ENCODE measurements at regions not wholly inside any gene's neighbourhood (a gene's known extent, or its start where the extent isn't known, plus 50 kb on each side); places are given as distances from the start of the nearest gene placed in this dataset.

GRCh38 chr4:125843947-125844346 is 529.2 kb downstream of the FAT4 start:
- H3K4me3 ChIP-seq (replicated peaks; ENCODE audit: insufficient read depth, low read length): no peak overlapping the region
- TF ChIP-seq REST (IDR thresholded peaks at IDR 0.05; ENCODE audit: insufficient replicate concordance, low read depth): no peak
- no peak for TF ChIP-seq POLR2AphosphoS5 (IDR thresholded peaks at IDR 0.05; ENCODE audit: low read depth)
- no peaks in the 10 kb centered on the region for H3K27me3 ChIP-seq (ENCODE audit: insufficient read depth, poor library complexity, severe bottlenecking)
- no peak for DNase-seq (ENCODE audit: low read depth in 1 of 2, low spot score in 1 of 2)
- no peak overlapping the region for H3K27ac ChIP-seq (replicated peaks)

- H3K27ac ChIP-seq (replicated peaks): no peak overlapping the region
- DNase-seq (ENCODE audit: low read depth in 1 of 2, low spot score in 1 of 2): no peak
- no peaks in the 10 kb centered on the region for H3K27me3 ChIP-seq (ENCODE audit: insufficient read depth, poor library complexity, severe bottlenecking)
- TF ChIP-seq POLR2AphosphoS5 (IDR thresholded peaks at IDR 0.05; ENCODE audit: low read depth): no peak
- no peak for TF ChIP-seq CTCF (IDR thresholded peaks at IDR 0.05; ENCODE audit: insufficient read depth, low read length)
- no peak for TF ChIP-seq GABPA (IDR thresholded peaks at IDR 0.05; ENCODE audit: low read depth)
- no peak for TF ChIP-seq SPI1 (IDR thresholded peaks at IDR 0.05; ENCODE audit: borderline replicate concordance, low read depth)
- no peak for TF ChIP-seq REST (IDR thresholded peaks at IDR 0.05; ENCODE audit: insufficient replicate concordance, low read depth)
- H3K4me3 ChIP-seq (replicated peaks; ENCODE audit: insufficient read depth, low read length): no peak overlapping the region
These were observed 532.8 kb downstream of the FAT4 start for GRCh38 chr4:125847518-125847917.

- TF ChIP-seq SPI1 (IDR thresholded peaks at IDR 0.05; ENCODE audit: borderline replicate concordance, low read depth): no peak
- Histone ChIP-seq H3K27me3 (ENCODE audit: insufficient read depth, poor library complexity, severe bottlenecking) (no peaks in the 10 kb centered on the region), H3K27ac (replicated peaks) (no peak overlapping the region), H3K4me3 (replicated peaks; ENCODE audit: insufficient read depth, low read length) (no peak overlapping the region)
- DNase-seq (ENCODE audit: low read depth in 1 of 2, low spot score in 1 of 2): no peak
These were observed 535.1 kb downstream of the FAT4 start for GRCh38 chr4:125849869-125850268.

- H3K4me3 ChIP-seq (replicated peaks; ENCODE audit: insufficient read depth, low read length): no peak overlapping the region
- no peak overlapping the region for H3K27ac ChIP-seq (replicated peaks)
- TF ChIP-seq REST (IDR thresholded peaks at IDR 0.05; ENCODE audit: insufficient replicate concordance, low read depth) (no peak), POLR2AphosphoS5 (IDR thresholded peaks at IDR 0.05; ENCODE audit: low read depth) (no peak), GABPA (IDR thresholded peaks at IDR 0.05; ENCODE audit: low read depth) (no peak), SPI1 (IDR thresholded peaks at IDR 0.05; ENCODE audit: borderline replicate concordance, low read depth) (no peak), CTCF (IDR thresholded peaks at IDR 0.05; ENCODE audit: insufficient read depth, low read length) (no peak)
- DNase-seq (ENCODE audit: low read depth in 1 of 2, low spot score in 1 of 2): no peak
- H3K27me3 ChIP-seq (ENCODE audit: insufficient read depth, poor library complexity, severe bottlenecking): no peaks in the 10 kb centered on the region
These were observed 577.0 kb downstream of the FAT4 start for GRCh38 chr4:125891597-125892258.

All from HL-60 (cell line).